Left lobe of liver (tissue), 2 donors: ENCODE measurements at regions not wholly inside any gene's neighbourhood (a gene's known extent, or its start where the extent isn't known, plus 50 kb on each side); places are given as distances from the start of the nearest gene placed in this dataset.

Experiments used
- ATAC-seq: fragments of 200-7000 bp; cut with Tn5 transposase; one replicate; pipeline ENCODE4 v1.9.1; 2020; ENCODE audit warnings: mild to moderate bottlenecking, moderate library complexity
- DNase-seq: peaks from one replicate; pipeline ENCODE4 v3.0.0-alpha.2; 2020; ENCODE audit warnings: low spot score
- donor health status: DM: no; HTN: no; CAD: no; lungs with moderate emphysema.
- donor health status: DM: no; HTN: yes; CAD: no.

GRCh38 chr2:5365871-5366461 lies 326.2 kb upstream of the SOX11 start:
- no peak for DNase-seq

GRCh38 chr2:5367321-5367720 lies 324.9 kb upstream of the SOX11 start:
- ATAC-seq (no peak), DNase-seq (no peak)

More at GRCh38 chr2:5365871-5366461, 326.2 kb upstream of the SOX11 start:
- ATAC-seq: peak; percentile 81

- ATAC-seq: no peak
These were observed 323.9 kb upstream of the SOX11 start for GRCh38 chr2:5368263-5368662.

GRCh38 chr2:5369510-5369909 lies 322.7 kb upstream of the SOX11 start:
- ATAC-seq (no peak), DNase-seq (no peak)

More at GRCh38 chr2:5368263-5368662, 323.9 kb upstream of the SOX11 start:
- DNase-seq: no peak

- no peak for ATAC-seq
- no peak for DNase-seq
These were observed 322.0 kb upstream of the SOX11 start for GRCh38 chr2:5370158-5370557.

- DNase-seq (no peak), ATAC-seq (no peak)
These were observed 320.0 kb upstream of the SOX11 start for GRCh38 chr2:5372141-5372540.

GRCh38 chr2:5373200-5373599 lies 319.0 kb upstream of the SOX11 start:
- ATAC-seq (no peak), DNase-seq (no peak)

- DNase-seq (no peak), ATAC-seq (no peak)
These were observed 317.4 kb upstream of the SOX11 start for GRCh38 chr2:5374762-5375161.

- DNase-seq (no peak), ATAC-seq (no peak)
These were observed 314.9 kb upstream of the SOX11 start for GRCh38 chr2:5377323-5377722.

- DNase-seq (no peak), ATAC-seq (no peak)
These were observed 312.4 kb upstream of the SOX11 start for GRCh38 chr2:5379811-5380210.

- ATAC-seq (no peak), DNase-seq (no peak)
These were observed 306.6 kb upstream of the SOX11 start for GRCh38 chr2:5385596-5385995.

- DNase-seq (no peak), ATAC-seq (no peak)
These were observed 304.8 kb upstream of the SOX11 start for GRCh38 chr2:5387406-5387805.

- DNase-seq (no peak), ATAC-seq (no peak)
These were observed 302.4 kb upstream of the SOX11 start for GRCh38 chr2:5389740-5390139.

- ATAC-seq: no peak
- DNase-seq: no peak
These were observed 300.8 kb upstream of the SOX11 start for GRCh38 chr2:5391362-5391761.

GRCh38 chr2:5392658-5393057 lies 299.5 kb upstream of the SOX11 start:
- no peak for ATAC-seq
- no peak for DNase-seq

- ATAC-seq (no peak), DNase-seq (no peak)
These were observed 298.7 kb upstream of the SOX11 start for GRCh38 chr2:5393474-5393873.

- DNase-seq (no peak), ATAC-seq (no peak)
These were observed 298.0 kb upstream of the SOX11 start for GRCh38 chr2:5394223-5394622.

- ATAC-seq: no peak
- no peak for DNase-seq
These were observed 291.0 kb upstream of the SOX11 start for GRCh38 chr2:5401115-5401657.

GRCh38 chr2:5403392-5403791 lies 288.8 kb upstream of the SOX11 start:
- ATAC-seq (no peak), DNase-seq (no peak)

- no peak for DNase-seq
- no peak for ATAC-seq
These were observed 282.2 kb upstream of the SOX11 start for GRCh38 chr2:5409898-5410381.

- ATAC-seq (no peak), DNase-seq (no peak)
These were observed 281.0 kb upstream of the SOX11 start for GRCh38 chr2:5410991-5411700.

GRCh38 chr2:5412001-5412400 lies 280.2 kb upstream of the SOX11 start:
- ATAC-seq (no peak), DNase-seq (no peak)
